ENCODE measurements at regions not wholly inside any gene's neighbourhood (a gene's known extent, or its start where the extent isn't known, plus 50 kb on each side); places are given as distances from the start of the nearest gene placed in this dataset.
A peak's percentile ranks its signal among the peaks of the same experiment; 100 is the strongest.

DNA sequence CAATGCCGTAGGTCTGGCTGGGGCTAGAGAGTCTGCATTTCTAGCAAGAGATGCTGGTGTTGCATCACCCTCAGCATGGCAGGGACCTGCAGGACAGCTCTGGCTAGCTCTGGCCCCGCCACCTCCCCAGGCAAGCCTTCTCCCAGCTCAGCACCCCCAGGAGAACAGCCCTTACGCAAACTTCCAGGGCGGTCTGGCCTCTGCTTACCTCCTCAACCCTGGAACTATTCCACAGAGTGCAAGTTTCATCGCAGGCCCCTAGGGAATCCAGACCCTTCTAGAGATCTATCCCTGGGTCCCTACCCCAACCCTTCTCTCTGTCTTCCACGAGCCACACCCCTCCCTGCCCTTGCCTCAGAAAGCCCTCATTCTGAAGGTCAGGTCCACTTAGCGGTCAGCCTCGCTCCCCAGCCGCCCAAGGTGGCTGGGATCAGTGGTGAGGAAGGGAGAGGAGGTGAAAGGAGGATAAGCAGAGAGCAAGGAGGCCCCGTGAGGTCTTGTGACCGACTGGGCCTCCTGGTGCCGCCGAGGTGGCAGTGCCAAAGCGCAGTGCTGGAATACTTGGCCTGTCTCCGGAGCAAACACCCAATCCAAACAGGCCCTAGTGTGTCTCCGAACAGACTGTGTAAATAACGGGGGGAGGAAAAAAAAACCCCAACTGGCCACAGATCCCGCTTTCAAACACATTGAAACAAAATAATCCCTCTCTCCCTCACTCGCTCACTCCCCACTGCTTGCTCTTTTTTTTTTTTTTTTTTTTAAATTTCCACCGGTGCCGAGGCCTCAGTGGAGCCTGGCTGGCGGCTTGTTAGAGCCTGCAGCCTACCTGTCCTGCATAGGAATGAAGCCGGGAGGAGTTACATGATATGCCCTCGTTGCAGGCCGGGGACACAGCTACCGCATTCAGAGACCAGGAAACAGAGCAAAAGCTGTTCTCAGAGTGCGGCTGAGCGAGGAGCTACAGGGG, 380.9 kb downstream of the SOX9 start:
- Histone ChIP-seq H3K27me3 (no peaks in the 10 kb centered on the region), H3K4me1 (no peaks in the 10 kb centered on the region), H3K4me3 (no peak overlapping the region), H3K36me3 (no peaks in the 10 kb centered on the region), H3K27ac (no peak overlapping the region), H3K9me3 (no peaks in the 10 kb centered on the region)
- no peak for DNase-seq (ENCODE audit: low spot score)
- TF ChIP-seq, protein P1, sequence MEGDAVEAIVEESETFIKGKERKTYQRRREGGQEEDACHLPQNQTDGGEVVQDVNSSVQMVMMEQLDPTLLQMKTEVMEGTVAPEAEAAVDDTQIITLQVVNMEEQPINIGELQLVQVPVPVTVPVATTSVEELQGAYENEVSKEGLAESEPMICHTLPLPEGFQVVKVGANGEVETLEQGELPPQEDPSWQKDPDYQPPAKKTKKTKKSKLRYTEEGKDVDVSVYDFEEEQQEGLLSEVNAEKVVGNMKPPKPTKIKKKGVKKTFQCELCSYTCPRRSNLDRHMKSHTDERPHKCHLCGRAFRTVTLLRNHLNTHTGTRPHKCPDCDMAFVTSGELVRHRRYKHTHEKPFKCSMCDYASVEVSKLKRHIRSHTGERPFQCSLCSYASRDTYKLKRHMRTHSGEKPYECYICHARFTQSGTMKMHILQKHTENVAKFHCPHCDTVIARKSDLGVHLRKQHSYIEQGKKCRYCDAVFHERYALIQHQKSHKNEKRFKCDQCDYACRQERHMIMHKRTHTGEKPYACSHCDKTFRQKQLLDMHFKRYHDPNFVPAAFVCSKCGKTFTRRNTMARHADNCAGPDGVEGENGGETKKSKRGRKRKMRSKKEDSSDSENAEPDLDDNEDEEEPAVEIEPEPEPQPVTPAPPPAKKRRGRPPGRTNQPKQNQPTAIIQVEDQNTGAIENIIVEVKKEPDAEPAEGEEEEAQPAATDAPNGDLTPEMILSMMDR (IDR thresholded peaks at IDR 0.05): no peak

DNA sequence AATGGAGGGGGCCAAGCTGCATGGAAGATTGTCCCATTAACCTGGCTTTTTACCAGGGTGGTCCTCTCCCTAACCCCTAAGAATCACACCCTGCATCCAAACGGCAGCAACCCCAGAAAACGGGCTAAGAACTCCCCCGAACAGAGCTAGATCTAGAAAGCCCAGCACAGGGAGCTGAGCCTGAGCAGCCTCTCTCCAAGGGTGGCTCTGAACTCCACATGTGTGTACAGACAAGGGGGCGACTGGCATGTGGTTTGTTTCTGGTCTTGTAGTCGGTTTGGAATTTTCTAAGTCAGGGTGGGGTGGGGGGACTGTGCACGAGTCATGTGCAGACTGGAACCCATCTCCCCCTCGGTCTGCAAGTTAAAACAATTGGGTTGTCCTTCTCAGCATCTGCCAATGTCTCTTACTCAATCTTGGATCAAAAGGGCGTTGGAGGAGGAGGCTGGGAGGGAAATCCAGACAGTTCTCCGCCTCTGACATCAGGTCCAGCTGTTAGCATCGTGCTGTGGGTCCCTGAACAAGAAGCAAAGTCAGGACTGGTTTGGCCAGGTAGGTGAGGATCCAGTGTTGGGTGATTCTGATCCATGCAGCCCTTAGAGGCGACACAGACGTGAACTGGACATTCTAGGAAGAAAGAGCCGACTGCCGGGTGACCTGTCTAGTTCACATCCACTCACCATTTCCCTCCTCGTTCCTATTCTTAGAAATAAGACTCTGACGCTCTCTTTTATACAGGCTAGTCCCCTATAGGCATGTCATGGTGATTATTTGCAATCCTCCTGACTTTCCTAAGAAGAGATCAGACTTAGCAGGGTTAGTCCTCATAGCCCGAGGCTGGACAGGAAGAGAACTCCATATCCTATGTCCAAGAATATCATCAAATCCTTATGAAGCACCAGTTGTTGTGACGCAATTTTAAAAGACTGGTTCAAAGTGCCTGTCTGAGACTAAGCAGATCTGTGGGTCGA, 381.8 kb downstream of the SOX9 start:
- TF ChIP-seq, protein P1 (IDR thresholded peaks at IDR 0.05): no peak
- no peaks in the 10 kb centered on the region for H3K4me1 ChIP-seq
- H3K27ac ChIP-seq: no peak overlapping the region
- no peak overlapping the region for H3K4me3 ChIP-seq
- no peaks in the 10 kb centered on the region for H3K27me3 ChIP-seq
- H3K9me3 ChIP-seq: no peaks in the 10 kb centered on the region
- H3K36me3 ChIP-seq: no peaks in the 10 kb centered on the region
- DNase-seq (ENCODE audit: low spot score): peak; percentile 70

DNA sequence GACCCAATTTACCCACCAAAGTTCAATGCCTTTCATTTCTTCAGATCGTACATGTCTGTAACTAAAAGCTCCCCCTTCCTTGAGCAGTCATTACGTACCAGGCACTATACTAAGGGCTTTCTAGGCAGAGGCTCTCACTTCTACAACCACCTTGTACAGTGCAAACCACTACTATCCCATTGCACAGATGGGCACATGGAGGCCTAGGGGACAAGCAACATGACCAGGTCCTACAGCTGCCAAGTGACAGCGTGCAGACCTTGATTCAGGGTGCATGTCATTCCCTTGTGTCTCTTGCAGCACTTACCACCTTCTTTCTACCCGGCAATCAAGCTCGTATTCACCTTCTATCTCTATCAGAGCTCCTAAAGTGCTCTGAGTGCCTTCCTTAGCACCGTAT, 382.7 kb downstream of the SOX9 start:
- H3K27ac ChIP-seq: no peak overlapping the region
- TF ChIP-seq, protein P1 (IDR thresholded peaks at IDR 0.05): no peak

DNA sequence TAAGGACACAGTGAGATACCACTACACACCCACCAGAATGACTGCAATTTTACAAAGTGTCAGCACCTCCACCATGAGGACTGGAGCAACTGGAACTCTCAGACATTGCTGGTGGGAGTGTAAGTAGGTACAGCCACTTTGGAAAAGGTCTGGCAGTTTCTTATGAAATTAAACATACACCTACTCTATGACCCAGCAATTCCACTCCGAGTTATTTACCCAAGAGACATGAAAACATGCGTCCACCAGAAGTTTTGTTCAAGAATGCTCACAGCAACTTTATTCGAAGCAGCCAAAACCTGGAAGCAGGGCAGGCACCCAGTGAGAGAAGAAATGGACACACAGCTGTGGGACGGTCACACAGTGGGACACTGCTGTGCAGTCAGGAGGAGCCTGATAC, 384.0 kb downstream of the SOX9 start:
- no peaks in the 10 kb centered on the region for H3K4me1 ChIP-seq
- H3K27ac ChIP-seq: no peak overlapping the region

More for the DNA sequence above, 382.7 kb downstream of the SOX9 start:
- no peaks in the 10 kb centered on the region for H3K27me3 ChIP-seq
- no peaks in the 10 kb centered on the region for H3K9me3 ChIP-seq
- DNase-seq (ENCODE audit: low spot score): no peak
- H3K36me3 ChIP-seq: no peaks in the 10 kb centered on the region
- no peaks in the 10 kb centered on the region for H3K4me1 ChIP-seq
- H3K4me3 ChIP-seq: no peak overlapping the region

DNA sequence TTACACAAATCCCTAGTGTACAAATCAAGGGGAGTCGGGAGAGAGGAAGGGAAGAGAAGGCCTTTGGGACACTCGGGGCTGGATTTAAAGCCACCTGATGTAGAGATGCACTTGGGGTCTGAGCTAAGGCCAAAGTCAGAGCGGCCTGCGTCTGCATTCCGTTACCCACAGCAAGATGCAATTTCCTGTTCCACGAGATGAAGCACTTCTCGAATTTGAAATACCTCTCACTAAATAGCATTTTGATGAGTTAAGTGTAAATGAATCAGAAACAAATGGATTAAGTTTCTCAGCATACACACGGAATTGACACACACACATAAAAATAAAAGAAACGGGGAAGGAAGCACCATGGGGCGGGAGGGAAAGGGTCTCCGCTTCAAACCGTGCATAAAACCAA, 386.0 kb downstream of the SOX9 start:
- TF ChIP-seq, protein P1 (IDR thresholded peaks at IDR 0.05): no peak
- no peak overlapping the region for H3K27ac ChIP-seq
- H3K4me3 ChIP-seq: no peak overlapping the region
- H3K4me1 ChIP-seq: no peaks in the 10 kb centered on the region
- H3K9me3 ChIP-seq: no peaks in the 10 kb centered on the region
- no peak for DNase-seq (ENCODE audit: low spot score)
- no peaks in the 10 kb centered on the region for H3K27me3 ChIP-seq
- H3K36me3 ChIP-seq: no peaks in the 10 kb centered on the region

More for the DNA sequence above, 384.0 kb downstream of the SOX9 start:
- H3K27me3 ChIP-seq: no peaks in the 10 kb centered on the region
- TF ChIP-seq, protein P1 (IDR thresholded peaks at IDR 0.05): no peak
- H3K9me3 ChIP-seq: no peaks in the 10 kb centered on the region
- no peaks in the 10 kb centered on the region for H3K36me3 ChIP-seq
- no peak for DNase-seq (ENCODE audit: low spot score)
- H3K4me3 ChIP-seq: no peak overlapping the region
